Fibroblast of mammary gland (primary cell): ENCODE measurements at regions not wholly inside any gene's neighbourhood (a gene's known extent, or its start where the extent isn't known, plus 50 kb on each side); places are given as distances from the start of the nearest gene placed in this dataset.

Experiments used
- DNase-seq: peaks from one replicate; pipeline ENCODE4 v3.0.0-alpha.2; 2010; ENCODE audit warnings: low read depth
- H3K4me3 ChIP-seq: 2 replicates; pipeline ENCODE4 v1.5.1; 2011; ENCODE audit warnings: low read depth, mild to moderate bottlenecking, low read length, moderate library complexity; ENCODE audit not compliant: control insufficient read depth
- TF ChIP-seq, protein P1 (sequence below): conservative IDR thresholded peaks from 2 replicates; pipeline ENCODE4 v1.5.1; 2011; ENCODE audit warnings: low read depth, low read length, inconsistent platforms; ENCODE audit not compliant: control insufficient read depth, insufficient read depth

DNA sequence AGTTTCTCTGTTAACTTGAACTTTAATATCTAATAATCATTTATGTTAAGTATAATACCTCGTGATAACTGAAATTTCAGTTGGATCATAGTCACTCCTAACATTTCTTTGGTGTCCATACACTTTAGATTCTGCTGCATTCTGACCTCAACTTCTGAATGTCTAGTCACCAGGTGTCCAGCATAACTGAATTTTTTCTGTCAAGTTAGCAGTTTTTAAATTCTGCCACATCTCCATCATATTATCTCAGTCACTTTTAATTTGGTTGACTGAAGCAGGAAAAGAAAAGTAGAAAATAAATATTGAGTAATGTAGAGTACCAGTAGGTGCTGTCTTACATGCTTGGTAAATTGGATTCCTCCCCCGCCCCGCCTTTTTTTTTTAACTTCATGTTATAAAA, 128.6 kb downstream of the TANC2 start:
- no peak for DNase-seq
- TF ChIP-seq, protein P1, sequence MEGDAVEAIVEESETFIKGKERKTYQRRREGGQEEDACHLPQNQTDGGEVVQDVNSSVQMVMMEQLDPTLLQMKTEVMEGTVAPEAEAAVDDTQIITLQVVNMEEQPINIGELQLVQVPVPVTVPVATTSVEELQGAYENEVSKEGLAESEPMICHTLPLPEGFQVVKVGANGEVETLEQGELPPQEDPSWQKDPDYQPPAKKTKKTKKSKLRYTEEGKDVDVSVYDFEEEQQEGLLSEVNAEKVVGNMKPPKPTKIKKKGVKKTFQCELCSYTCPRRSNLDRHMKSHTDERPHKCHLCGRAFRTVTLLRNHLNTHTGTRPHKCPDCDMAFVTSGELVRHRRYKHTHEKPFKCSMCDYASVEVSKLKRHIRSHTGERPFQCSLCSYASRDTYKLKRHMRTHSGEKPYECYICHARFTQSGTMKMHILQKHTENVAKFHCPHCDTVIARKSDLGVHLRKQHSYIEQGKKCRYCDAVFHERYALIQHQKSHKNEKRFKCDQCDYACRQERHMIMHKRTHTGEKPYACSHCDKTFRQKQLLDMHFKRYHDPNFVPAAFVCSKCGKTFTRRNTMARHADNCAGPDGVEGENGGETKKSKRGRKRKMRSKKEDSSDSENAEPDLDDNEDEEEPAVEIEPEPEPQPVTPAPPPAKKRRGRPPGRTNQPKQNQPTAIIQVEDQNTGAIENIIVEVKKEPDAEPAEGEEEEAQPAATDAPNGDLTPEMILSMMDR, result no peak
- no peak overlapping the region for H3K4me3 ChIP-seq

DNA sequence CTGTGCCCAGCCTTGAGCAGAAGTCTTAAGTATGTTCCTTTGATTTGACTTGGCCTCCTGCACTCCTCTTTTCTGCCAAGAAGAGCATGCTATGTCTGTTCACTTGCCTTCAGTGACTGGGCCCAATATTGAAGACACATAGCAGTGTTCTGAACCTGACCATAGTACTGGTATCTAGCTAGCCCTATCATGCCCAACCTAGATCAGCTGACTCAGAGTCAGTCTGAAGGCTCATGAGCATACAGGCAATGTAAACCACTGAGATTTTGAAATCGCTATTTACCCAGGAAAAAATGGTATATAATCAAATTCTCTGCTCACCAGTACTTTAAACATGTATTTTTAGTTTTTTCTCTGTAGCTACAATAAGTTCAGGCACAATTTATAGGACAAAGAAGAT, 129.4 kb downstream of the TANC2 start:
- no peak for DNase-seq
- TF ChIP-seq, protein P1, result no peak
- no peak overlapping the region for H3K4me3 ChIP-seq

DNA sequence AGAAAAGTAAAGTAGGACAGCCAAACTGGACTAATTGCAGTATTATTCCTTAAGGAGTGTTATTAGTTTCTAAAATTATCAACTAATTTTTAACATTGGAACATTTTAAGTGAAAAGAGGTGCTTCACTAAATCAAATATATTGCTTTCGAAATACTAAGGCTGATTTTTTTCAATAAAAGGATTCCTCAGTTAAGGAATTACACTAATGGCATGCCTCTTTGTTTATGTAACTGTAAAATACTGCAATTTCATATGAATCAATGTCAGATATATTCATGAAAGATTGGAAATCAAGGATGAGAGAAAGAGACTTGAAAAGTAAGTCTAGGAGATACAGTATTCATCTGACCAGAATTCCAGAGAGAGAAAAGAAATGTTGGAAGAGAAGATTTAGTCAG, 129.8 kb downstream of the TANC2 start:
- TF ChIP-seq, protein P1, result no peak
- DNase-seq, result no peak
- no peak overlapping the region for H3K4me3 ChIP-seq

DNA sequence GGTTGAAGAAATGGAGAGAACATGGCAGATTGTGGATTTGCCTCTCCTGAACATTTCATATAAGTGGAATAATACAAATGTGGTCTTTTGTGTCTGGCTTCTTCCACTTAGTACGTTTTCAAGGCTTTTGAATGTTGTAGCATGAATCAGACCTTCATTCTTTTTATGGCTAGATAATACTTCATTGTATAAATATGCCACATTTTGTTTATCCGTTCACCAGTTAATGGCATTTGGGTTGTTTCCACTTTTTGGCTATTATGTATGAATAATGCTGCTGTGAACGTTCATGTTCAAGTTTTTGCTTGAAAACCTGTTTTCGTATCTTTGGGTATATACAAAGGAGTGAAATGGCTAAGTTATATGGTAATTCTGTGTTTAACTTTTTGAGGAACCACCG, 130.4 kb downstream of the TANC2 start:
- peak; percentile 30 for DNase-seq
- H3K4me3 ChIP-seq, result no peak overlapping the region
- TF ChIP-seq, protein P1, result no peak

DNA sequence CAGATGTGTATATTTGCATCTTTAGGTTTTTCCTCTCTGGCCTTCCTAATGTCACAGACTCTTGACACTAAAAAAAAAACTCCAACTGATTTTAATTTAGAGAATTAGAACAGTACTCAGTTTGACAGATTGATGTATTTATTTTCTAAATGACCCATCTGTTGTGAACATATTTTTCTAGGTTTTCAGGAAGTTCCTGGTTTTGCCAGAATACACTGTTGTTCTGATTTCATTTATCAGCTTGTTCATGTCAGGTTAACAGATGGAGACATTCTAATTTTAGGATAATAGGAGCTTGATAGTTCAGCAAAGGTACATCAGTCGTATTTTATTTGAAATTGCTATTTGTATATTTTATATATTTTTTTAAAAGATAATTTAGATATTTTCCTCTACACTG, 133.4 kb downstream of the TANC2 start:
- TF ChIP-seq, protein P1, result no peak
- no peak for DNase-seq
- no peak overlapping the region for H3K4me3 ChIP-seq

DNA sequence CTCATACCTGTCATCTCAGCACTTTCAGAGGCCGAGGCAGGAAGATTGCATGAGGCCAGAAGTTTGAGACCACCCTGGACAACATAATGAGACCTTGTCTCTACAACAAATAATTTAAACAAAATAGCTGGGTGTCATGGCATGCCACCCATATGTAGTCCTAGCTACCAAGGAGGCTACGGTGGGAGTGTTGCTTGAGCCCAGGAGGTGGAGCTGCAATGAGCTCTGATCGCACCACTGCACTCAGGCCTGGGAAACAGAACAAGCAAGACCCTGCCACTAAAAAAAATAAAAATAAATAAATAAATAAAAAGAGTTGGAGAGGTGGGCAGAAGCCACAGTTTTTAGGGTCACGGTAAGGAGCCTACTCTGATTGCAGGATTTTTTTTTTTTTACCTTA, 136.0 kb downstream of the TANC2 start:
- no peak overlapping the region for H3K4me3 ChIP-seq
- DNase-seq, result no peak
- TF ChIP-seq, protein P1, result no peak

DNA sequence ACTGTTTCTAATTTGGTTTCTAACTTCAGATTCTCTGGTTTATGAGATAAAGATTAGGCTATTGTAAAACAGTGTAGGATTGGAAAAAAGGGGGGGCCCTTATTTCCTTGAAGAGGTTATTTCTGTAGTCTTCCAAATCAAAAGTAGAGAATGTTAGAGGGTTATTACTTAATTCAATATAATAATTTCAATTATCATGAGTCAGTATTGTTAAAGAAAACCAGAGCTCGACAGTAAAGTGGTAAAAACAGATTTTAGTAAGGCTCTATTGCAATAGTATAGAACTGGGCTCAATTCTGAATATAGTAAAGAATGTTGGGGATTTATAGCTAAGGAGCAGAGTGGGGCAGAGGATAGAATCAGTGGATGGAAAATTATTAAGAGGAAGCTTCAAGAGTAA, 140.0 kb downstream of the TANC2 start:
- TF ChIP-seq, protein P1, result no peak

More for the DNA sequence above, 140.0 kb downstream of the TANC2 start:
- no peak for DNase-seq
- H3K4me3 ChIP-seq, result no peak overlapping the region
